ENCODE measurements at regions not wholly inside any gene's neighbourhood (a gene's known extent, or its start where the extent isn't known, plus 50 kb on each side); places are given as distances from the start of the nearest gene placed in this dataset.

DNA sequence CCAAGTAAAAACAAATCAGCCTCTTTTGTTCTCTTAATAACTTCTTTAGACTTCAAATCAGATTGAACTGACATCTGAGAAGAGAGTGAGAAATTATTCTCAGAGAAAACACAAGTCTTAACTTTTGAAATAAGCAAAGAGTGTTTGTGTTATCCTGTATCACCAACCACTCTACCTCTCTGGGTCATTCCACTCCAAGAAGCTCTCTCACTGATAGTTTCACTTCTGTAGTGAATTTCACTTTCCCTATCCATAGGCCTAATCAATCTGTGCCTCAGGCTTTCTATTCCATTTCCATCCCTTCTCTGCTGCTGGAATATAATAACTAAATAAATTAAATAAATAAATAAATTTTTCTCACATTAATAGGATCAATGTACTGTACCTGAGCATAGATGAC, 235.0 kb downstream of the HTR1B start:
- TF ChIP-seq POLR2A (IDR thresholded peaks at IDR 0.05; ENCODE audit: borderline replicate concordance, extremely low read depth, insufficient read depth, insufficient read length) (no peak), CTCF (IDR thresholded peaks at IDR 0.05 in 2 of 3, conservative IDR thresholded peaks at IDR 0.05 in 1 of 3; ENCODE audit: borderline replicate concordance in 1 of 3, insufficient read depth in 1 of 3, low read depth in 2 of 3, low read length in 2 of 3) (no peak), EZH2phosphoT487 (IDR thresholded peaks at IDR 0.05; ENCODE audit: borderline replicate concordance) (no peak), POLR2AphosphoS5 (IDR thresholded peaks at IDR 0.05; ENCODE audit: low read depth, low read length) (no peak), CEBPB (IDR thresholded peaks at IDR 0.05; ENCODE audit: low read depth) (no peak), EZH2 (IDR thresholded peaks at IDR 0.05) (no peak), SIN3A (IDR thresholded peaks at IDR 0.05; ENCODE audit: low read depth) (no peak), SP1 (IDR thresholded peaks at IDR 0.05; ENCODE audit: low read depth) (no peak), ELF1 (IDR thresholded peaks at IDR 0.05; ENCODE audit: borderline replicate concordance, low read depth) (no peak), ZBTB33 (IDR thresholded peaks at IDR 0.05; ENCODE audit: extremely low read depth, insufficient replicate concordance, low read length) (no peak), ZNF274 (IDR thresholded peaks at IDR 0.05; ENCODE audit: low read depth, low read length) (no peak), CBX3 (IDR thresholded peaks at IDR 0.05; ENCODE audit: low read depth) (no peak)
- TF ChIP-seq, protein P1, sequence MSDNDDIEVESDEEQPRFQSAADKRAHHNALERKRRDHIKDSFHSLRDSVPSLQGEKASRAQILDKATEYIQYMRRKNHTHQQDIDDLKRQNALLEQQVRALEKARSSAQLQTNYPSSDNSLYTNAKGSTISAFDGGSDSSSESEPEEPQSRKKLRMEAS (IDR thresholded peaks at IDR 0.05): no peak
- TF ChIP-seq, protein P2, sequence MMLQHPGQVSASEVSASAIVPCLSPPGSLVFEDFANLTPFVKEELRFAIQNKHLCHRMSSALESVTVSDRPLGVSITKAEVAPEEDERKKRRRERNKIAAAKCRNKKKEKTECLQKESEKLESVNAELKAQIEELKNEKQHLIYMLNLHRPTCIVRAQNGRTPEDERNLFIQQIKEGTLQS (IDR thresholded peaks at IDR 0.05): no peak
